Stromal cell of bone marrow (primary cell): ENCODE measurements at regions not wholly inside any gene's neighbourhood (a gene's known extent, or its start where the extent isn't known, plus 50 kb on each side); places are given as distances from the start of the nearest gene placed in this dataset.
"Not testable (repeated sequence)": the region's sequence is repeated elsewhere in the genome, so short reads cannot be mapped to it uniquely, and the experiment has no call there.

ENCODE experiments used
- DNase-seq: peaks from one replicate; pipeline ENCODE4 v3.0.0-alpha.2; 2012; ENCODE audit warnings: low read depth

DNA sequence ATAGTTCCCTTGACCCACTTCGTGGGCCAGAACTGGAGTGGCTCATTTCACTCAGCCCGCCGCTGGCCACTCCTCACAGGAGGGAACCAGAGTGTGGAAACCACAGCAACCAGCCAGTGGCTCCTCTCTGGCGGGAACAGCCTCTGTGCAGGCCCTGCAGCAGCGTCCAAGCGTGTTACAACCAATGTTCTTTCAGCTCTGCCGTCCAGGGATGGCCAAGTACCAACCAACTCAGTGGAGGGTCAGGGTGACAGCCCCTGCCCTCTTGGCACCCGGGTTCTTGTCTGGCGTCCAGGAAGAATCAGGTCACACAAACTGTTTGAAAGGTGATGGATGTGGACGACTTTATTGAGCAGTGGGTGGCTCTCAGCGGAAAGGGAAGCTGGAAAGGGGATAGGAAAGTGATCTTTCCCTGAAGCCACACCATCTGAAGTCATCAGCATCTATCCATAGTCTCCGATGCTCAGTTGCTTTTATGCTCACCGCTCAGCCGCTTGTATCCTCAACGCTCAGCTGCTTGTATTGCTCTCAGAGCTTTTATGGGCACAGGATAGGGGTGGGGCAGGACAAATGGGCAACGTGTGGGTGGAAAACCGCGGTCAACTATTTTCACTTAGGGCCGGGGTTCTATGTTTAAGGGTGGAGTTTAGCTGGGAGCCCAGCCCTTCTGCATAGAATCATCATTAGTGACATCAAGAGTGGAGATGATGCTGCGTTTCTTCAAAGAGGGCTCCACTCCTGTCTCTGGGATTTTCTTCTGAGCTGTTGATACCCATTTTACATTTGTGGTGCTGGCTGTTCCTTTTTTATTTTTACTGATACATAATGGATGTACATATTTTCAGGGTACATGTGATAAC, 250.2 kb downstream of the RRAGC start:
- DNase-seq, result no peak

DNA sequence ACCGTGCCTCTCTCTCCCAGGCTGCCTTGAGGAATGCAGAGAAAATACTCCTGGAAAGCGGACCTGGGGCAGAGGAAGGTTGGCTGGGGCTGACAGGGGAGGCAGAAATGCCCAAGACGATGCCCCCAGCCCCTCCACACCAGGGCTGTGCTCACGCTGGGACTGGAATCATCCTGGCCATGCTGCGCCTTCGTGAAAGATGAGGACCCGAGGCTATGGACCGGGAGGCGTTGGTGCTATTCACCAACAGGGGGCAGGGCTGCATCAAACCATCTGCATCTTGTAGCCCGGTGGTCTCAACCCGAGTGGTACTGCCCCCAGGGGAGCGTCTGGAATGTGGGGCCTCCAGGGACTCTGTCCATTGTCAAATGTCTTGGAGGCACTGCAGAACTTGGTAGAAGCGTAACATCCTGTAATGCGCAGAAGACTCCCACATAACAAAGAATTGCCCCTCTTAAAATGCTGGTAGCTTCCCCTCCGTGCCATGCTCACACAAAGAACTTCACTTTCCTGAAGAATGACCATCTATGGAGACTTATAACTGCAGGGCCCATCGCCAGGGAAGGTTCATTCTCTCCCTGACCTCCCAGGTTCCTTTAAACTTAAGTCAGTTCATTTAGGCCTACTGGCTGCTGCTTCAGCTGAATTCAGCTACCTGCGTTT, 251.2 kb downstream of the RRAGC start:
- DNase-seq, result no peak

- DNase-seq, result no peak
These were observed 252.0 kb downstream of the RRAGC start for GRCh38 chr1:38607526-38607925.

- no peak for DNase-seq
These were observed 254.5 kb downstream of the RRAGC start for GRCh38 chr1:38605063-38605462.

GRCh38 chr1:38603907-38604306, 255.7 kb downstream of the RRAGC start:
- no peak for DNase-seq

- no peak for DNase-seq
These were observed 258.7 kb downstream of the RRAGC start for GRCh38 chr1:38600905-38601304.

DNA sequence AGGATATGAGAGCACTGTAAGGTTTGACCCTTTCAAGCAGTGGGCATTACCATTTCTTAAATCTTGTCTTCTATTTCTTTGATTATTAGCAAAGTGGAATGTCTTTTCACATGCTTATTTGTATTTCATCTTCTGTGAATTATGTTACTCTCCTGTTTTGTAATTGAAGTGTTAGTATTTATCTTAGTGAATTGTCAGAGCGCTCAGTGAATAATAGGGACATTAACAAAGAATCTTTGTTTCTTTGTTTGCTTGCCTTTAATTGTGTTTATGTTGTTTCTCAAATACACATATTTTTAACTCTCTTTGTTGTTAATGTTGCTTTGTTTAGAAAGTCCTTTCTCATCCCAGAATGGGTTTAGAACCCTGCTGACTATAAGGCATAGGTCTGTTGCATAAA, 259.3 kb downstream of the RRAGC start:
- DNase-seq, result no peak

- DNase-seq, result no peak
These were observed 261.5 kb downstream of the RRAGC start for GRCh38 chr1:38598118-38598517.

GRCh38 chr1:38589036-38589435, 270.5 kb downstream of the RRAGC start:
- DNase-seq, result no peak

- DNase-seq, result no peak
These were observed 271.8 kb downstream of the RRAGC start for GRCh38 chr1:38587766-38588165.

DNA sequence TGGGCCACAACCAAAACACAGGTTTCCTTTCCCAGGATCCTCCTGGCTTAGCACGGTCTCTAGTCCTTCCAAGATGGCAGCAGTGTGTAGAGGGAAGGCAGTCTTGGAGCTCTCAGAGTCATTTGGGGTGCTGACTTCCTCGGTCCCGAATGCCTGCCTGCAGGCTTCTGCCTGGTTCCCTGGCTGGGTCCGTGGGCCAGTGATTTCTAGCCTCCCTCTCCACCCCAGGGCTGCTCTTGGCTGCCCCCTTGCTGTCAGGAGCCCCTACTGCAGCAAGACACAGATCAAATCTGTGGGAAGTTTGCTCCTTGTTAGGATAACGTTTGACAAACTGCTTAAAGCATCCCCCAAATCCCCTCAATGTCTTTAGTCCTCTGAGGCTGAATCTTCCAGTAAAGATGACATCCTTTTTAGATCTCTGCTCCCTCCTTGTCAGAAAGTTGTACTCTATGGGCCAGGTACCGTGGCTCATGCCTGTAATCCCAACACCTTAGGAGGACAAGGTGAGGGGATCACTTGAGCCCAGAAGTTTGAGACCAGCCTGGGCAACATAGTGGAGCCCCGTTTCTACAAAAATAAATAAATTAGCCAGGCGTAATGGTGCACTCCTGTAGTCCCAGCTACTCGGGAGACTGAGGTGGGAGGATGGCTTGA, 272.5 kb downstream of the RRAGC start:
- no peak for DNase-seq

- DNase-seq, result no peak
These were observed 273.6 kb downstream of the RRAGC start for GRCh38 chr1:38585971-38586370.

- no peak for DNase-seq
These were observed 274.1 kb downstream of the RRAGC start for GRCh38 chr1:38585460-38585859.

DNA sequence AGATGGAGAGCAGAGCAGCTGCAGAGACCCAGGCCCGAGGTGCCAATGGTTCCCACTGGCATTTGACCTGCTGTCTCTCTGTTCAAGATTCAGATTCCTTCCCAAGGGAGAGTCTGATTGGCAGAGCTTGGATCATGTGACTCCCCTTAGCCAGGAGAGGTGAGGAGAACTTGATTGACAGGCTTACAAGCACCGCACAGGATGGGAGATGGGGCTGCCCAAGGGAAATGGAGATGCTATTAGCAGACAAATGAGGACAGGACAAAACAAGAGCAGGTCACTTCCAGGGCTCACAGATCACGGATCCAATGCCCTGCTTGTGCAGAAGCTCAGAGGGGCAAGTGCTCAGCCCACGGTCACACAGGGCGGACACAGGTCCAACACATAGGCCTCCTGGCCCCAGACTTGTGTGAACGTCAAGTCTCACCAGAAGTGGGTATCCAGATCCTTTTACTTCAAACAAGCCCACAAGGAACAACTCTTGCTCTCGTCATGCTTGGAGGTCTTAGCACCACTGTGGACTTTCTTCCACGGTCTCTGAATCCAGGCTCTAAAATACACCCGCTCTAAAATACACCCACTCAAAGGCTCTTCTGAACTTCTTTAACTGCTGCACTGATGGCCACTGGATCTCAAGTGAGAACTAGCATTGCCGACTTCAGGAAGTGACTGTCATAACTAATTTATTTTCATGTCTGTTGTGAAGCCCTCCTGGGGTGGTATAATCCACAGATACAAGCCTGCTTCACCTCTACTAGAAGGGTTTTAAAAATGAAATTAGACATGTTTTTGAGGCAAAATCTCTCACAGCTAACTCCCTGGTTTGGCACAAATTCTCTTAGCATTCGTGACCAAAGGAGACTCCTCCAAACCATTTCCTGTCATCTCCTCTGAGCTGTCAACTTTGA, 274.9 kb downstream of the RRAGC start:
- DNase-seq, result no peak

DNA sequence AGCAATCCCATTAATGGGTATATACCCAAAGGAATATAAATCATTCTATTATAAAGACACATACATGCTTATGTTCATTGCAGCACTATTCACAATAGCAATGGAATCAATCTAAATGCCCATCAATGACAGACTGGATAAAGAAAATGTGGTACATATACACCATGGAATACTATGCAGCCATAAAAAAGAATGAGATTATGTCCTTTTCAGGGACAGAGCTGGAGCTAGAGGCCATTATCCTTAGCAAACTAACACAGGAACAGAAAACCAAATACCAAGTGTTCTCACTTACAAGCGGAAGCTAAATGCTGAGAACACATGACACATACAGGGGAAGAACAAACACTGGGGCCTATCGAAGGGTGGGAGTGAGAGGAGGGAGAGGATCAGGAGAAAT, 276.3 kb downstream of the RRAGC start:
- DNase-seq, result not testable (repeated sequence)

GRCh38 chr1:38581396-38581795, 278.2 kb downstream of the RRAGC start:
- no peak for DNase-seq

GRCh38 chr1:38580594-38580993, 279.0 kb downstream of the RRAGC start:
- DNase-seq, result no peak

DNA sequence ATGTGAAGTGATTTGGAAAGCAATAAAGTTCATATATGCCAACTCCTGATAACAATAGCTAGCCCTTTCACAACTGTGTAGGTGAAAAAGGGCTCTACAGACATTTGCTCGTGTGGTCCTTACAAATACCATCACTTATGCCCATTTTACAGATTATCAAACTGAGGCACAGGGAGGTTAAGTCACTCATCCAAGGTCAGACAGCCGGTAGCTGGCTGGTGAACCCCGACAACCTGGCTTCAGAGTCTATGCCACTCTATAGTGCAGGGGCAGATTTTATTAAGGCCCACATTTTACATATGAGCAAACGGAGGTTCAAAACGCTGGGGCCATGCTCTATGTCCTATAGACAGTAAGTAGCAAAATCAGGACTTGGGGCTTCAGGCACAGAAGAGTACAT, 280.5 kb downstream of the RRAGC start:
- no peak for DNase-seq

GRCh38 chr1:38578271-38578951, 281.2 kb downstream of the RRAGC start:
- no peak for DNase-seq

- DNase-seq, result no peak
These were observed 281.7 kb downstream of the RRAGC start for GRCh38 chr1:38577937-38578270.

GRCh38 chr1:38577385-38577784, 282.2 kb downstream of the RRAGC start:
- no peak for DNase-seq

DNA sequence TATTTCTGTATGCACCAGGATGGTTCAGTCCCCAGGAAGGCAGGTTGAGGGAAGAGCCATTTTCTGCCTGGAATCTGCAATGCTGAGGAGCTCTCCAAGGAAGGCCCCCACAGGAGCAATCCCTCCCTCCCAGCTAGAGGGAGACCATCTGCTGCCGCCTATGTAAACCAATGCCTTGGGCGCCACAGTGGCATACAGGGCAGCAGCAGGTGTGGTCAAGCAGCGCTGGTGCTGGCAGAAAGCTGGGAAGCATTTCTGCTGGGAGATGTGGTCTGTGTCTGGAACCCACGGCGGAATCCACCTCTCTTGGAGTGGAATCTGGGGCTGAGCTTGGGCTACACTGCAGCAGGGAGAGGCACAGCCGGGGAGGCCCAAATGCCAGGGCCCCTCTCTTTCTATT, 283.3 kb downstream of the RRAGC start:
- DNase-seq, result no peak
